ENCODE measurements at regions not wholly inside any gene's neighbourhood (a gene's known extent, or its start where the extent isn't known, plus 50 kb on each side); places are given as distances from the start of the nearest gene placed in this dataset.

DNA sequence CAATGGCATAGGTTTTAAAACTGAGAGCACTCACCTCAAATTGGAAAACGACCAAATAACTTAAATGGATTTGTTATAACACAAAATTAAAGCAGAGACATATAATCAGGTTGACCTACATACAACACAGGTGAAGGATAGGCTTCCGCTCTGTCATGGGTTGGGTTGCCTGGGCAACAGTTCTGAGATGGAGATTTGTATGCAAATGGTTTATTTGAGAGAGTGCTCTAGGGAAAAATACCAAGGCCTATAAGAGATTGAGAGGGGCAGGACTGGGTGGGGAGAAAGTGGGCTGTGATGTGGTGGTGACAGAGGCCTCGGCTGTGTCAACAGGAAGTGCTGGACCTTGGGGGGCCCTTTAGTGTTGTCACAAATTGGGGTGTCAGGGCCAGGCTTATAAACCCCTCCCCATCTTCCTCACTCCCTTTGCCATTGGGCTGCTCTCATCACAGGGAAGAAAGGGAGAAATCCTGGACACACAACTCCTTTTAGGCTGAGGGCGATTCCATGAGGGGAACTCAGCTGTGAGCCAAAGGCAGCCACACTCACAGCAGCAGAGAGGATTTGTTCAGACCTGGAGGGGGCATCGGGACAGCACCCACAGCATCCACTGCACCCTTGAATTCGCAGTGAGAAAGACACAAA lies 105.4 kb upstream of the LYZL1 start:
- H3K27me3 ChIP-seq (replicated peaks; ENCODE audit: insufficient read depth, low read depth, low read length, poor library complexity), result no peaks in the 10 kb centered on the region
- no peak overlapping the region for H3K4me3 ChIP-seq (ENCODE audit: low read depth, low read length, poor library complexity, severe bottlenecking)
- CTCF ChIA-PET, result no interaction called here
- no peak overlapping the region for H3K27ac ChIP-seq (ENCODE audit: low read depth, low read length, poor library complexity, severe bottlenecking)
- POLR2A ChIA-PET (ENCODE audit: low non-redundant PET), result no interaction called here
- BruUV-seq (replicated peaks), result no TSS peak
- peaks cover 3% of the 10 kb centered on the region for H3K4me1 ChIP-seq (ENCODE audit: insufficient read depth, low read length, poor library complexity, severe bottlenecking)
- TF ChIP-seq, protein P1, sequence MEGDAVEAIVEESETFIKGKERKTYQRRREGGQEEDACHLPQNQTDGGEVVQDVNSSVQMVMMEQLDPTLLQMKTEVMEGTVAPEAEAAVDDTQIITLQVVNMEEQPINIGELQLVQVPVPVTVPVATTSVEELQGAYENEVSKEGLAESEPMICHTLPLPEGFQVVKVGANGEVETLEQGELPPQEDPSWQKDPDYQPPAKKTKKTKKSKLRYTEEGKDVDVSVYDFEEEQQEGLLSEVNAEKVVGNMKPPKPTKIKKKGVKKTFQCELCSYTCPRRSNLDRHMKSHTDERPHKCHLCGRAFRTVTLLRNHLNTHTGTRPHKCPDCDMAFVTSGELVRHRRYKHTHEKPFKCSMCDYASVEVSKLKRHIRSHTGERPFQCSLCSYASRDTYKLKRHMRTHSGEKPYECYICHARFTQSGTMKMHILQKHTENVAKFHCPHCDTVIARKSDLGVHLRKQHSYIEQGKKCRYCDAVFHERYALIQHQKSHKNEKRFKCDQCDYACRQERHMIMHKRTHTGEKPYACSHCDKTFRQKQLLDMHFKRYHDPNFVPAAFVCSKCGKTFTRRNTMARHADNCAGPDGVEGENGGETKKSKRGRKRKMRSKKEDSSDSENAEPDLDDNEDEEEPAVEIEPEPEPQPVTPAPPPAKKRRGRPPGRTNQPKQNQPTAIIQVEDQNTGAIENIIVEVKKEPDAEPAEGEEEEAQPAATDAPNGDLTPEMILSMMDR (conservative IDR thresholded peaks at IDR 0.05; ENCODE audit: low read depth, low read length), result no peak
- no peak for TF ChIP-seq EZH2 (IDR thresholded peaks at IDR 0.05; ENCODE audit: borderline replicate concordance, low read depth, low read length, poor library complexity, severe bottlenecking)
- DNase-seq (ENCODE audit: low spot score), result no peak
- H3K9me3 ChIP-seq (ENCODE audit: low read depth, low read length, poor library complexity, severe bottlenecking), result no peaks in the 10 kb centered on the region
- intact Hi-C loops (cut with micrococcal nuclease; ENCODE audit: unreplicated experiment), result no loop called here
- H3K36me3 ChIP-seq (ENCODE audit: insufficient read depth, low read length, poor library complexity, severe bottlenecking), result no peaks in the 10 kb centered on the region

DNA sequence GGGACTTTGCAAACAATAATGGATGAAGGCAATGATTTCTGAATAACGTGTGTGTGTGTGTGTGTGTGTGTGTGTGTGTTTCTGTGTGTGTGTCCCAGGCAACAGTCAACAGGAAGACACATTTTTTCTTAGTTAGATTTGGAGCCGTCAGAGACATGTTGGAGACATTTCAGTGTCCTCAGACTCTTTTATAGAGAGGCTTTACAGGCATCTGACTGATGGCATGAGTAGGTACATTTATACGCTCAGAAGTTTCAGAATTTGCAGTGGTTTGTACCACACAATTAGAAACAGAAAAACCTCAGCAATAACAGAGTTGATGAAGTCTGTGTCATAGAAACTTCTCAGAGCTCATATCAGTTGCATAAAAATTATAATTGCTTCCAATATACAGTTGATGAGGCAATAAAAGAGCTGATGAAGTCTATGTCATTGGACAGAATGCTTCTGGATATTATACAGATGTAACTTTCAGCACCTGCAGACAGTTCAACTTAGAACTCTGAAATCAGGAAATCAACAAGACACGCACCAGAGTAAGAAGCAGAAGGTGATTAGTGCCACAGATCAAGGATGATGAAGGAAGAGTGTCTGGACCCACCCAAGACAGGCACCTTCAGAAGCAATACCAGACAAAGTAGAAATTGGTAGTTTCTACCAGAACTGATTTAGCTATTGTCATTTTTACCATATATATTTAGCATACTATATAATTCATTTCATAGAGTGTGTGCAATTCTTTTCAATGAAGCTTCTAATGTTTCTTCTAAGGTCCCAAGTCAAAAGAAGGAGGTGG lies 104.5 kb upstream of the LYZL1 start:
- no peak for DNase-seq (ENCODE audit: low spot score)
- H3K27ac ChIP-seq (ENCODE audit: low read depth, low read length, poor library complexity, severe bottlenecking), result no peak overlapping the region
- TF ChIP-seq EZH2 (IDR thresholded peaks at IDR 0.05; ENCODE audit: borderline replicate concordance, low read depth, low read length, poor library complexity, severe bottlenecking), result no peak
- TF ChIP-seq, protein P1 (conservative IDR thresholded peaks at IDR 0.05; ENCODE audit: low read depth, low read length), result no peak
- no peaks in the 10 kb centered on the region for H3K9me3 ChIP-seq (ENCODE audit: low read depth, low read length, poor library complexity, severe bottlenecking)
- CTCF ChIA-PET, result no interaction called here
- H3K4me3 ChIP-seq (ENCODE audit: low read depth, low read length, poor library complexity, severe bottlenecking), result no peak overlapping the region
- POLR2A ChIA-PET (ENCODE audit: low non-redundant PET), result no interaction called here
- no peaks in the 10 kb centered on the region for H3K36me3 ChIP-seq (ENCODE audit: insufficient read depth, low read length, poor library complexity, severe bottlenecking)
- no TSS peak for BruUV-seq (replicated peaks)
- H3K27me3 ChIP-seq (replicated peaks; ENCODE audit: insufficient read depth, low read depth, low read length, poor library complexity), result no peaks in the 10 kb centered on the region
- intact Hi-C loops (cut with micrococcal nuclease; ENCODE audit: unreplicated experiment), result no loop called here
- H3K4me1 ChIP-seq (ENCODE audit: insufficient read depth, low read length, poor library complexity, severe bottlenecking), result peaks cover 3% of the 10 kb centered on the region

DNA sequence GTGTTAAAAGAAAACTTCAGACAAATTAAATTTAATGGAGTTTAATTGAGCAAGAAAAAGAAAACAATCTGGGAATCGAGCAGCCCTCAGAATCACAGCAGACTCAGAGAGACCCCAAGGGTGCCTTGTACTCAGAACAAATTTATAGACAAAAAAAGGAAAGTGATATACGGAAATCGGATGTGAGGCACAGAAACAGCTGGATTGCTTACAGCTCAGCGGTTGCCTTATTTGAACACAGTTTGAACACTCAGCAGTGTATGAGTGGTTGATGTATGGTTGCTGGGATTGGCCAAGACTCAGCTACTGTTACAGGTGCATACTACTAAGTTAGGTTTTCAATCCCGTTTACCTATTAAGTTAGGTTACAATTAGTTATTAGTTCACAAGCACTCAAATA lies 103.8 kb upstream of the LYZL1 start:
- intact Hi-C loops (cut with micrococcal nuclease; ENCODE audit: unreplicated experiment), result no loop called here
- no TSS peak for BruUV-seq (replicated peaks)
- H3K4me3 ChIP-seq (ENCODE audit: low read depth, low read length, poor library complexity, severe bottlenecking), result no peak overlapping the region
- no peaks in the 10 kb centered on the region for H3K36me3 ChIP-seq (ENCODE audit: insufficient read depth, low read length, poor library complexity, severe bottlenecking)
- TF ChIP-seq EZH2 (IDR thresholded peaks at IDR 0.05; ENCODE audit: borderline replicate concordance, low read depth, low read length, poor library complexity, severe bottlenecking), result no peak
- TF ChIP-seq, protein P1 (conservative IDR thresholded peaks at IDR 0.05; ENCODE audit: low read depth, low read length), result no peak
- peaks cover 3% of the 10 kb centered on the region for H3K4me1 ChIP-seq (ENCODE audit: insufficient read depth, low read length, poor library complexity, severe bottlenecking)
- peak; percentile 46 for DNase-seq (ENCODE audit: low spot score)
- ChIA-PET CTCF (no interaction called here), POLR2A (ENCODE audit: low non-redundant PET) (no interaction called here)
- no peaks in the 10 kb centered on the region for H3K9me3 ChIP-seq (ENCODE audit: low read depth, low read length, poor library complexity, severe bottlenecking)
- H3K27ac ChIP-seq (ENCODE audit: low read depth, low read length, poor library complexity, severe bottlenecking), result no peak overlapping the region
- H3K27me3 ChIP-seq (replicated peaks; ENCODE audit: insufficient read depth, low read depth, low read length, poor library complexity), result no peaks in the 10 kb centered on the region

All from A673 (cell line).